ENCODE measurements at regions not wholly inside any gene's neighbourhood (a gene's known extent, or its start where the extent isn't known, plus 50 kb on each side); places are given as distances from the start of the nearest gene placed in this dataset.

DNA sequence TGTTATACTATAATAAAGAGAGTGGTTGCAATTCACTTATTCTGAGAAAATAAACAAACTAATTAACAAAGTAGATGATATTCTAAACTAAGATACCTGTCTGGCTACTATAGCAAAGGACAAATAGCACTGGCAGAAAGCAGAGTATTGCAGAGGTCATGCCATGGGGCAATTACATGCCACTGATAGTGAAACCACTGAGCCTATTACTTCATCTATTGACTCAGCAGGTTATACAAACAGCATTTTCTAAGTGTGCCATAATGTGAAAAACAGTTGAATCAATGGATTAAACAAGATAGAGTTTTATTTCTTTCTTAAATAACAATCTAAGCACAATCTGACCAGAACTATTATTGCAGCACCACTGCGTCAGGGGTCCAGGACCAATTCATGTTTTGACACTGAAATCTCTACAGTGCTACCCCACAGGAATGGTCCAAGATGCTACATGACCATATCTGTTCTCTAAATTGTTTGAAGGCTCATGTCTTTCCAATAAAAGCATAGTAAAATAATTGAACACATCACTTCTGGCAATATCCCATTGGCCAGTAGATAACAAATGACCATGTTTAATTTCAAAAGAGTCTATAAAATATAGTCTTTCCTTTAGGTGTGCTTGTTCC lies 389.5 kb upstream of the GRID2 start (continued):
- TF ChIP-seq, protein P1, sequence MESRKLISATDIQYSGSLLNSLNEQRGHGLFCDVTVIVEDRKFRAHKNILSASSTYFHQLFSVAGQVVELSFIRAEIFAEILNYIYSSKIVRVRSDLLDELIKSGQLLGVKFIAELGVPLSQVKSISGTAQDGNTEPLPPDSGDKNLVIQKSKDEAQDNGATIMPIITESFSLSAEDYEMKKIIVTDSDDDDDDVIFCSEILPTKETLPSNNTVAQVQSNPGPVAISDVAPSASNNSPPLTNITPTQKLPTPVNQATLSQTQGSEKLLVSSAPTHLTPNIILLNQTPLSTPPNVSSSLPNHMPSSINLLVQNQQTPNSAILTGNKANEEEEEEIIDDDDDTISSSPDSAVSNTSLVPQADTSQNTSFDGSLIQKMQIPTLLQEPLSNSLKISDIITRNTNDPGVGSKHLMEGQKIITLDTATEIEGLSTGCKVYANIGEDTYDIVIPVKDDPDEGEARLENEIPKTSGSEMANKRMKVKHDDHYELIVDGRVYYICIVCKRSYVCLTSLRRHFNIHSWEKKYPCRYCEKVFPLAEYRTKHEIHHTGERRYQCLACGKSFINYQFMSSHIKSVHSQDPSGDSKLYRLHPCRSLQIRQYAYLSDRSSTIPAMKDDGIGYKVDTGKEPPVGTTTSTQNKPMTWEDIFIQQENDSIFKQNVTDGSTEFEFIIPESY (IDR thresholded peaks at IDR 0.05): no peak
- TF ChIP-seq HNF4A (conservative IDR thresholded peaks at IDR 0.05) (peak; percentile 62 to 68), FOXA1 (IDR thresholded peaks at IDR 0.05) (peak; percentile 92), EGR1 (IDR thresholded peaks at IDR 0.05; ENCODE audit: low read depth in 2 of 2) (no peak), NR2F2 (IDR thresholded peaks at IDR 0.05) (peak; percentile 66), TAF1 (conservative IDR thresholded peaks at IDR 0.05) (no peak), FOXA2 (IDR thresholded peaks at IDR 0.05) (peak; percentile 95)
- TF ChIP-seq, protein P2, sequence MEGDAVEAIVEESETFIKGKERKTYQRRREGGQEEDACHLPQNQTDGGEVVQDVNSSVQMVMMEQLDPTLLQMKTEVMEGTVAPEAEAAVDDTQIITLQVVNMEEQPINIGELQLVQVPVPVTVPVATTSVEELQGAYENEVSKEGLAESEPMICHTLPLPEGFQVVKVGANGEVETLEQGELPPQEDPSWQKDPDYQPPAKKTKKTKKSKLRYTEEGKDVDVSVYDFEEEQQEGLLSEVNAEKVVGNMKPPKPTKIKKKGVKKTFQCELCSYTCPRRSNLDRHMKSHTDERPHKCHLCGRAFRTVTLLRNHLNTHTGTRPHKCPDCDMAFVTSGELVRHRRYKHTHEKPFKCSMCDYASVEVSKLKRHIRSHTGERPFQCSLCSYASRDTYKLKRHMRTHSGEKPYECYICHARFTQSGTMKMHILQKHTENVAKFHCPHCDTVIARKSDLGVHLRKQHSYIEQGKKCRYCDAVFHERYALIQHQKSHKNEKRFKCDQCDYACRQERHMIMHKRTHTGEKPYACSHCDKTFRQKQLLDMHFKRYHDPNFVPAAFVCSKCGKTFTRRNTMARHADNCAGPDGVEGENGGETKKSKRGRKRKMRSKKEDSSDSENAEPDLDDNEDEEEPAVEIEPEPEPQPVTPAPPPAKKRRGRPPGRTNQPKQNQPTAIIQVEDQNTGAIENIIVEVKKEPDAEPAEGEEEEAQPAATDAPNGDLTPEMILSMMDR (IDR thresholded peaks at IDR 0.05; ENCODE audit: low read depth, low read length, missing input control): no peak

DNA sequence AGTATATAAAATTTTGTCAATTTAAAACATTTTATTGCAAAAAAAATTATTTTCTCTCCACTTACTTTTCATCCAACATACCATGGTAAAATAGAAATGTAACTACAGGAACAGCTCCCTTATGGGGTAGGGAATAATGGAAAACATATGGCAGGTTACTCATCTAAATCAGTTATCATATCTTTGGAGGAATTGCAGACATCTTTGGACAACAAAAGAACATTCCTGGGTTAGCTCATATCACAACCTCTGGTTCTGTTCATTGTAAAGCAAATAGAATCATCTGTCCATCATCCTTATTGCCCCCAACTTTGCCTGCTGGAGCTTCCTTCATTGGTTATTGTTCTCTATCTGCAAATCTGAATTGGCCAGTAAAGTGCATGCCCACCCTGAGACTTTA lies 387.5 kb upstream of the GRID2 start:
- Histone ChIP-seq H3K9me3 (ENCODE audit: control insufficient read depth in 4 of 4, low read length in 3 of 4) (no peaks in the 10 kb centered on the region), H3K36me3 (ENCODE audit: control insufficient read depth in 4 of 4, insufficient read depth in 3 of 4, low read depth in 1 of 4, low read length in 3 of 4) (no peaks in the 10 kb centered on the region), H3K4me3 (ENCODE audit: low read depth in 1 of 3, low read length in 3 of 3) (no peak overlapping the region), H3K4me1 (ENCODE audit: control insufficient read depth in 4 of 4, insufficient read depth in 4 of 4, low read length in 3 of 4) (peaks cover 0 to 10% (median 6%) of the 10 kb centered on the region in 4 donors), H3K27ac (ENCODE audit: low read depth in 1 of 2, low read length in 2 of 2) (no peak overlapping the region), H3K27me3 (ENCODE audit: control insufficient read depth in 4 of 4, insufficient read depth in 4 of 4, low read length in 3 of 4) (no peaks in the 10 kb centered on the region), H3K9ac (ENCODE audit: low read depth in 1 of 2, low read length in 2 of 2) (no peak overlapping the region)
- DNase-seq (ENCODE audit: low spot score): no peak
- TF ChIP-seq SP1 (IDR thresholded peaks at IDR 0.05): no peak
- TF ChIP-seq, protein P3, sequence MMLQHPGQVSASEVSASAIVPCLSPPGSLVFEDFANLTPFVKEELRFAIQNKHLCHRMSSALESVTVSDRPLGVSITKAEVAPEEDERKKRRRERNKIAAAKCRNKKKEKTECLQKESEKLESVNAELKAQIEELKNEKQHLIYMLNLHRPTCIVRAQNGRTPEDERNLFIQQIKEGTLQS (IDR thresholded peaks at IDR 0.05): no peak
- TF ChIP-seq, protein P4, sequence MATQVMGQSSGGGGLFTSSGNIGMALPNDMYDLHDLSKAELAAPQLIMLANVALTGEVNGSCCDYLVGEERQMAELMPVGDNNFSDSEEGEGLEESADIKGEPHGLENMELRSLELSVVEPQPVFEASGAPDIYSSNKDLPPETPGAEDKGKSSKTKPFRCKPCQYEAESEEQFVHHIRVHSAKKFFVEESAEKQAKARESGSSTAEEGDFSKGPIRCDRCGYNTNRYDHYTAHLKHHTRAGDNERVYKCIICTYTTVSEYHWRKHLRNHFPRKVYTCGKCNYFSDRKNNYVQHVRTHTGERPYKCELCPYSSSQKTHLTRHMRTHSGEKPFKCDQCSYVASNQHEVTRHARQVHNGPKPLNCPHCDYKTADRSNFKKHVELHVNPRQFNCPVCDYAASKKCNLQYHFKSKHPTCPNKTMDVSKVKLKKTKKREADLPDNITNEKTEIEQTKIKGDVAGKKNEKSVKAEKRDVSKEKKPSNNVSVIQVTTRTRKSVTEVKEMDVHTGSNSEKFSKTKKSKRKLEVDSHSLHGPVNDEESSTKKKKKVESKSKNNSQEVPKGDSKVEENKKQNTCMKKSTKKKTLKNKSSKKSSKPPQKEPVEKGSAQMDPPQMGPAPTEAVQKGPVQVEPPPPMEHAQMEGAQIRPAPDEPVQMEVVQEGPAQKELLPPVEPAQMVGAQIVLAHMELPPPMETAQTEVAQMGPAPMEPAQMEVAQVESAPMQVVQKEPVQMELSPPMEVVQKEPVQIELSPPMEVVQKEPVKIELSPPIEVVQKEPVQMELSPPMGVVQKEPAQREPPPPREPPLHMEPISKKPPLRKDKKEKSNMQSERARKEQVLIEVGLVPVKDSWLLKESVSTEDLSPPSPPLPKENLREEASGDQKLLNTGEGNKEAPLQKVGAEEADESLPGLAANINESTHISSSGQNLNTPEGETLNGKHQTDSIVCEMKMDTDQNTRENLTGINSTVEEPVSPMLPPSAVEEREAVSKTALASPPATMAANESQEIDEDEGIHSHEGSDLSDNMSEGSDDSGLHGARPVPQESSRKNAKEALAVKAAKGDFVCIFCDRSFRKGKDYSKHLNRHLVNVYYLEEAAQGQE (IDR thresholded peaks at IDR 0.05): no peak
- TF ChIP-seq, protein P1 (IDR thresholded peaks at IDR 0.05): no peak
